GM12891 (cell line): ENCODE measurements at regions not wholly inside any gene's neighbourhood (a gene's known extent, or its start where the extent isn't known, plus 50 kb on each side); places are given as distances from the start of the nearest gene placed in this dataset.

Experiments used
- POLR2A ChIP-seq: IDR thresholded peaks from 2 replicates; pipeline ENCODE4 v1.6.1; 2011; ENCODE audit warnings: low read depth, low read length, control low read depth
- POLR2AphosphoS5 ChIP-seq: IDR thresholded peaks from 2 replicates; pipeline ENCODE4 v1.6.1; 2011; ENCODE audit warnings: low read depth, low read length, control low read depth
- POU2F2 ChIP-seq: IDR thresholded peaks from 2 replicates; pipeline ENCODE4 v1.6.1; 2011; ENCODE audit warnings: low read depth, mild to moderate bottlenecking, control low read depth, low read length, moderate library complexity
- SPI1 ChIP-seq: IDR thresholded peaks from 2 replicates; pipeline ENCODE4 v1.6.1; 2011; ENCODE audit warnings: low read depth, low read length, control low read depth
- TAF1 ChIP-seq: IDR thresholded peaks from 2 replicates; pipeline ENCODE4 v1.6.1; 2011; ENCODE audit warnings: low read depth, low read length, control low read depth

GRCh38 chr10:29114141-29114540, 174.7 kb upstream of the LYZL1 start:
- TF ChIP-seq SPI1: no peak
- no peak for TF ChIP-seq POLR2AphosphoS5
- TF ChIP-seq POU2F2: no peak
- no peak for TF ChIP-seq POLR2A
- TF ChIP-seq TAF1: no peak
